GM08714 (cell line): ENCODE measurements at regions not wholly inside any gene's neighbourhood (a gene's known extent, or its start where the extent isn't known, plus 50 kb on each side); places are given as distances from the start of the nearest gene placed in this dataset.

Experiments used
- H3K4me3 ChIP-seq: fragments of 200-500 bp; sonication (Bioruptor generic); 2 replicates; pipeline ENCODE4 v1.5.1; 2014; ENCODE audit warnings: mild to moderate bottlenecking, low read length, inconsistent platforms
- ZNF274 ChIP-seq: IDR thresholded peaks from 2 replicates; pipeline ENCODE4 v1.6.1; 2012; ENCODE audit warnings: mild to moderate bottlenecking, low read depth, low read length

DNA sequence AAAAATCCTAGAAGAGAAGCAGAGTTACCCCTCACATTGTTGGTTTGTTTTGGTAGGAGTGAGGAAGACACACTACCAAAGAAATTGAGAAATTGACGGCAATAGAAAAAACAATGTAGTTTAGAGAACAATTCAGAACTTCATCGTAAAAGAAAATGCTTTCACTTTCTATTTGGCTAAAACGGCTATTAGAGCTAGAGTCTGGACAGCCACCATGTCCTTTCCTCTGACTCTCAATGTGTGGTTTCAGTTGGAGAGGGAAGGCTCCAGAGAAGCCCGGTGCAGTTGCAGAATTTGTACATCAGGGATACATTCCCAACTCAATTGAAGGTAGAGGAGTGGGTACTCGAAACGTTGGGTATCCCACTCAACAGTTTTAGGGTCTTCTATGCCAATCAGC, 535.3 kb downstream of the GALC start:
- no peak for TF ChIP-seq ZNF274
- 0 out of 2 replicates have a peak overlapping the region, but pooled peaks have one; percentile 11 for H3K4me3 ChIP-seq

DNA sequence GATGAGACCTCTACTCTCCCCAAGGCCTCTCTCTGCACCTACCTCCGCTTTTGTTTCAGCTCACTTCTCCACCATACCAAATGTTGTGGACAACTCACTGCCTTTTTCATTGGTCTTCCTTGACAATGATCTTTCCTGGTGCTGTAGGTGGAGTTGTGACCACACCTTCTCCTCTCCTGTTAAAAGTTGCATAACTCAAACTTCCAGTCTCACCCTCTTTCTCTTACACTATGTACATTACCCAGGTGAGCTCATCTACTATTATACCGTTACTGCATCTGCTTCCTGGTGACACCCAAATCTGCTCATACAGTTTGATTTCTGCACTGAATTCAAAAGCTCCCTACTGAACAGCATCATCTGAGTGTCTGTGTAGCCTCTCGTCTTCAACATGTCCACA, 542.8 kb downstream of the GALC start:
- H3K4me3 ChIP-seq = no peak overlapping the region
- no peak for TF ChIP-seq ZNF274

DNA sequence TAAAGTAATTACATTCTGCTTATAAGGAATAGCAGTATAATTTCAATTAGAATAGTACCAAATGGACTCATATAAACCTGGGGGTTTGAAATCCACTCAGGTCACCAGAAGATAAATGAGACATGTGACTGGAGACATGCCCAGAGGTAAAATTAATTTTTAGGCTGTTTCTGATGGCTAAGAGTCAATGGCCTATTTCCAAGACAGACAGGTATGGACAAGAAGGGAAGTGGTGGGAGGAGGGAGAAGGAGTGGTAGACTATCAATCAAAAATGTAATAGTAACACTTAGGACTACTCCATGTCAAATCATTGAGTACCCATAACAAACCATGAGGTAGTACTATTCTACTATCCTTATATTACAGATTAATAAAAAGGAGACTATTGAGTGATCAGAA, 544.0 kb downstream of the GALC start:
- TF ChIP-seq ZNF274 = no peak

GRCh38 chr14:87443787-87444186, 549.2 kb downstream of the GALC start:
- no peak for TF ChIP-seq ZNF274

More for the DNA sequence above, 544.0 kb downstream of the GALC start:
- H3K4me3 ChIP-seq = no peak overlapping the region

GRCh38 chr14:87443039-87443438, 549.9 kb downstream of the GALC start:
- no peak overlapping the region for H3K4me3 ChIP-seq
- no peak for TF ChIP-seq ZNF274

More at GRCh38 chr14:87443787-87444186, 549.2 kb downstream of the GALC start:
- H3K4me3 ChIP-seq = no peak overlapping the region

DNA sequence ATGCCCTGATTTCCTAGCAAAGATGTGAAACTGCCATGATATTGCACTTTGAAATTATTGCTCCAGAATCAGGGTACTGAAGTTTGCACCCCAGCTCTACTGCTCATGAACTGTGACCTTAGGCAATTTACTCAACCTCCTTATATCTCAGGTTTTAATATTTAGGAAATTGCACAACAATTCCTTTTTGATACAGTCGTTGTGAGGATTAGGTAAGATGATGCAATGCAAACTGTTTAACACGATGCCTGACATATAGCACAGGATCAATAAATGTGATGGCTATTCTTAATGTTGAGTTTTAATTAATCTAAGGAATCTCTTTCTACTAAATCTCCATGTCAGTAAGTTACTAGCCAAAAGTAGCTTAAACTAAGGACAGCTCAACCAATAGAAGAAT, 555.8 kb downstream of the GALC start:
- no peak for TF ChIP-seq ZNF274

DNA sequence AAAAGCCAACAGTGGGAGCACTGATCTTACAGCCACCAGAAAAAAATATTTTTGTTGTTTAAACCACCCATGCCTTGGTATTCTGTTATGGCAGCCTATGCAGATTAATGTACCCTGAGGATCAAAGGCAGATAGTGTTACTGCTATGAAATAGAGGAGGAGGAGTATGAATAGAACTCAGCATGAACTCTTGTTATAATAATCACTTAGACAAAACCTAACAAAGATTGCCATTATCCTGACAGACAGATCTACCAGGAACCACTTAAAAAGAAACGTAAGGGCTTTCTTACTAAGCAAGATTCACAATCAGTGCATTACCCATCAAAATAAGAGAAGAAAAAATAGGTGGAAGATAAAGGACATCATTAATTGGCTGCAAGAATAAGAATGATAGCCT, 558.3 kb downstream of the GALC start:
- TF ChIP-seq ZNF274 = no peak
- H3K4me3 ChIP-seq = no peak overlapping the region

More for the DNA sequence above, 555.8 kb downstream of the GALC start:
- H3K4me3 ChIP-seq = no peak overlapping the region

- H3K4me3 ChIP-seq = no peak overlapping the region
Observed at GRCh38 chr14:87434011-87434410, 559.0 kb downstream of the GALC start.

DNA sequence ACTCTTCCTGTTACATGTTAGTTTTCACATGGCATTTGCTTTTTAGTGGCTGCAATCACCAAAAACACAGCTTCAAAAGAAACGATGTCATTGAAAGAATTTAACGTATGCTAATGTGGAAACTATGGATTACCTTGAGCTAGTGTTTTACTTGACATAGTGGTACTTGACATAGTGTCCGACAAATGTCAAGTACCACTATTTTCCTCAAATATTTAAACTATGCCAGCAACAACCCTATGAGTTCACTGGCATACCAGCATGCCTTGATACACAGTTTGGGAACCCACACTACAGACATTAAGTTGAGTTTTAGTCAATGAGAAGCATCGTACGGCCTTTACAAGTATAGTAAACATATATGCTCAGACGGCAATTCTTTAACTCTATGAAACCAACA, 560.3 kb downstream of the GALC start:
- H3K4me3 ChIP-seq = no peak overlapping the region
- no peak for TF ChIP-seq ZNF274

More at GRCh38 chr14:87434011-87434410, 559.0 kb downstream of the GALC start:
- TF ChIP-seq ZNF274 = no peak

- no peak overlapping the region for H3K4me3 ChIP-seq
- TF ChIP-seq ZNF274 = no peak
Observed at GRCh38 chr14:87430810-87431209, 562.2 kb downstream of the GALC start.

GRCh38 chr14:87430214-87430613, 562.8 kb downstream of the GALC start:
- no peak for TF ChIP-seq ZNF274
- H3K4me3 ChIP-seq = no peak overlapping the region

DNA sequence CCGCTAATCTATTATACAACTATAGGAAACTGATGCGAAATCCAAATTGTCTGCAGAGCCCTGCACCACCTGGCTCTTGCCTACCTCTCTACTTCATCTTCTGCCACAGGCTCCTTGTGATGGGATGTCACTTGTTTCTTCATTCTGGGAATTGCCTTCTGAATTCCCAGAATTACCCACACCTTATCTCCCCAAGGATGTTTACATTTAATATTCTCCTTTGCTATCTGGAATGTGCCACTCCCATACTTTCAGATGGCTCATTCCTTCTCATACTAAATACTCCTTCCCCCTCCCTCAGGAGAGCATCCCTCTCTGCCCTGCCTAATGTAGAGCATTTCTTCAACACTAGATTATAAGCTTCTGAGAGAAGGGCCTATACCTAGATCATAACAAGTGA, 573.1 kb downstream of the GALC start:
- no peak overlapping the region for H3K4me3 ChIP-seq
- TF ChIP-seq ZNF274 = no peak

DNA sequence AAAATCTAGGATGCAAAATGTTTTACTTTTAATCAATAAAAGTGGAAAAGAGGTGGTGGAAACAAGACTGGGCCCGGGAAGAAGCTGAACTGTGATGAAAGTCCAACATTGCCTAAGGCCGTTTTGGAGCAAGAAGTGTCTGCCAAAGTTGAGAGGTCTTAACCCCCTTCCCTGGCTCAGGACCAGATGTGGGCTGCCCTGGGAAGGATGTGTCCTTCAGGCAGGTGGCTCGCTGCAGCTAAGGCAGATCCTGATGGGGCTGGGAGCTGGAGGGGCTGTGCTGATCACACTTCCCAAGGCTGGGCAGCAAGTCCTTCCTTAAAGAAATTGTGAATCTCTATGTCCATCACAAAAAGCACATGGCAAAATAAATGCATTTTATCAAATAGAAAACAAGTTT, 581.6 kb downstream of the GALC start:
- no peak for TF ChIP-seq ZNF274
- no peak overlapping the region for H3K4me3 ChIP-seq

- H3K4me3 ChIP-seq = no peak overlapping the region
- no peak for TF ChIP-seq ZNF274
Observed at GRCh38 chr14:87409393-87409792, 583.6 kb downstream of the GALC start.

DNA sequence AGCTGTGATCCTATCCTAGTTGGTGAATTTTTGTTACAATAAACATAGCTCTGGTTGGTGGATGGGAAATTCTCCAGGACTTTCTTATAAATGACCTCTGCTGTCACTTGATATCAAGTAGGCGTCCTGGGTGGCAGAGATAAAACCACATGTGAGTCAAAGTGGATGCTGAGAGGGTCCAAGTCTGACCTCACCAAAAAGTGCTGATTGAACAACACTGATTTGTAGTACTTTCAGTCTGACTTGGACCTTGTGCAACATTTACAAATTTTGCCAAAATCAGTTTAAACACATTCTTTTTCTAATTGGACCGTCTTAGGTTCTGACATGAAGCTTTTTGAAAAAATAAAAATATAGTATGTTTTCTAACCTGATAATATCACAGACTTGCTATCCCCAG, 585.6 kb downstream of the GALC start:
- H3K4me3 ChIP-seq = no peak overlapping the region
- TF ChIP-seq ZNF274 = no peak

- H3K4me3 ChIP-seq = no peak overlapping the region
- TF ChIP-seq ZNF274 = no peak
Observed at GRCh38 chr14:87405563-87405962, 587.4 kb downstream of the GALC start.

GRCh38 chr14:87397499-87397898, 595.5 kb downstream of the GALC start:
- no peak overlapping the region for H3K4me3 ChIP-seq
- no peak for TF ChIP-seq ZNF274

GRCh38 chr14:87391066-87391465, 601.9 kb downstream of the GALC start:
- no peak for TF ChIP-seq ZNF274
- no peak overlapping the region for H3K4me3 ChIP-seq
